ENCODE measurements at regions not wholly inside any gene's neighbourhood (a gene's known extent, or its start where the extent isn't known, plus 50 kb on each side); places are given as distances from the start of the nearest gene placed in this dataset.

DNA sequence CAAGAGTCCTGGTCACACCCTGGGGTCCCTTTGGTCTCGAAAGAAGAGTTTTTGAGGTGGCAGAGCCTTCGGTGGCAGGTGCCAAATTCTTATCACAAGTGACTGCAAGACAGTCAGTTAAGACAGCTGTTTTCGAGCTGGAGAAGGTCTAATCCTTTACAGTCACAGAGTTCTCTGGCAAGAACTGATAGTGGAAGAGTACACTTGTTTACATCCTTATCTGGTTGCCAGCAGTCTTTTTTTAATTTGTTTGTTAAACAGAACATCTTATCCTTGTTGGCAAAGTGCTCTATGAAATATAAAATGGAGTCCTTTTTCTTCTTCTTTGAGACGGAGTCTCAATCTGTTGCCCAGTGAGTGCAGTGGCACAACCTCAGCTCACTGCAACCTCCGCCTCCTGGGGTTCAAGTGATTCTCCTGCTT lies 50.4 kb upstream of the ELOVL6 start:
- 70 to 85% (median 76%) methylated on average over 5 of the region's 5 CpGs for WGBS, 4 donors
- no peak for DNase-seq
- Histone ChIP-seq H3K27ac (no peak overlapping the region), H3K4me3 (no peak overlapping the region), H3K27me3 (no peaks in the 10 kb centered on the region), H3K36me3 (replicated peaks in 1 of 2) (no peaks in the 10 kb centered on the region), H3K9me3 (replicated peaks in 1 of 3) (no peaks in the 10 kb centered on the region), H3K4me1 (replicated peaks in 1 of 2) (no peaks in the 10 kb centered on the region)
- intact Hi-C loops (cut with DNase I): no loop called here
- no peak for TF ChIP-seq POLR2A (IDR thresholded peaks at IDR 0.05)
- TF ChIP-seq, protein P1, sequence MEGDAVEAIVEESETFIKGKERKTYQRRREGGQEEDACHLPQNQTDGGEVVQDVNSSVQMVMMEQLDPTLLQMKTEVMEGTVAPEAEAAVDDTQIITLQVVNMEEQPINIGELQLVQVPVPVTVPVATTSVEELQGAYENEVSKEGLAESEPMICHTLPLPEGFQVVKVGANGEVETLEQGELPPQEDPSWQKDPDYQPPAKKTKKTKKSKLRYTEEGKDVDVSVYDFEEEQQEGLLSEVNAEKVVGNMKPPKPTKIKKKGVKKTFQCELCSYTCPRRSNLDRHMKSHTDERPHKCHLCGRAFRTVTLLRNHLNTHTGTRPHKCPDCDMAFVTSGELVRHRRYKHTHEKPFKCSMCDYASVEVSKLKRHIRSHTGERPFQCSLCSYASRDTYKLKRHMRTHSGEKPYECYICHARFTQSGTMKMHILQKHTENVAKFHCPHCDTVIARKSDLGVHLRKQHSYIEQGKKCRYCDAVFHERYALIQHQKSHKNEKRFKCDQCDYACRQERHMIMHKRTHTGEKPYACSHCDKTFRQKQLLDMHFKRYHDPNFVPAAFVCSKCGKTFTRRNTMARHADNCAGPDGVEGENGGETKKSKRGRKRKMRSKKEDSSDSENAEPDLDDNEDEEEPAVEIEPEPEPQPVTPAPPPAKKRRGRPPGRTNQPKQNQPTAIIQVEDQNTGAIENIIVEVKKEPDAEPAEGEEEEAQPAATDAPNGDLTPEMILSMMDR (IDR thresholded peaks at IDR 0.05): no peak

Small RNAs in the stretch of these regions (small RNA-seq; reads per million reads assigned to genes)
- 0 reads per million in 2 donors for gene AC108145.1
- gene HSBP1P2: 0 reads per million in 2 donors
- 0 reads per million in 2 donors for gene RNU6-205P
